Mammary epithelial cell (primary cell): ENCODE measurements at regions not wholly inside any gene's neighbourhood (a gene's known extent, or its start where the extent isn't known, plus 50 kb on each side); places are given as distances from the start of the nearest gene placed in this dataset.

Experiments used
- EZH2 ChIP-seq: IDR thresholded peaks from 2 replicates; pipeline ENCODE4 v1.6.1; 2012; ENCODE audit warnings: low read length, inconsistent platforms, borderline replicate concordance
- TF ChIP-seq, protein P1 (sequence below), 2 donors: IDR thresholded peaks in 1 of 2; conservative IDR thresholded peaks in 1 of 2; 2 replicates each; pipeline ENCODE4 v1.5.1; 2011 to 2012; ENCODE audit warnings: inconsistent platforms in 2 of 2, low read length in 2 of 2, mild to moderate bottlenecking in 2 of 2, control low read depth in 1 of 2, low read depth in 1 of 2; ENCODE audit not compliant: insufficient read depth in 1 of 2; ENCODE audit errors: extremely low read depth in 1 of 2

DNA sequence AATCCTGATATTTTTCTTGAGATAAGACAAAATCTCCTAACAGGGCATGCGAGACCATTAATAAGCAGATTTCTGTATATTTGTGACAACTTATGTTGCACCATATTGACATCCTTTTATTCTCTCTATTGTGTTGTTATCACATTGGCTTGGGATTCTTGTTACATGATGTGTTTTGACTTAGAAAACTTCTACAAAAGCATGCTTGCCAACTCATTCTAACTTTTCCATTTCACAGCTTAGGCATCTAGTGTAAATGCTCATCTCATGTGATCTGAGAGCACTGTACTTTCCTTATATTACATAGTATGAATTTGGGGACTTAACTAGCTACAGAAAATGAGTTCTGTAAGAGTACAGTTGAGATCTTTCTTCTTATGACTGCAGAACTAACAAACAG is 1040.7 kb upstream of the ADGRB3 start:
- TF ChIP-seq, protein P1, sequence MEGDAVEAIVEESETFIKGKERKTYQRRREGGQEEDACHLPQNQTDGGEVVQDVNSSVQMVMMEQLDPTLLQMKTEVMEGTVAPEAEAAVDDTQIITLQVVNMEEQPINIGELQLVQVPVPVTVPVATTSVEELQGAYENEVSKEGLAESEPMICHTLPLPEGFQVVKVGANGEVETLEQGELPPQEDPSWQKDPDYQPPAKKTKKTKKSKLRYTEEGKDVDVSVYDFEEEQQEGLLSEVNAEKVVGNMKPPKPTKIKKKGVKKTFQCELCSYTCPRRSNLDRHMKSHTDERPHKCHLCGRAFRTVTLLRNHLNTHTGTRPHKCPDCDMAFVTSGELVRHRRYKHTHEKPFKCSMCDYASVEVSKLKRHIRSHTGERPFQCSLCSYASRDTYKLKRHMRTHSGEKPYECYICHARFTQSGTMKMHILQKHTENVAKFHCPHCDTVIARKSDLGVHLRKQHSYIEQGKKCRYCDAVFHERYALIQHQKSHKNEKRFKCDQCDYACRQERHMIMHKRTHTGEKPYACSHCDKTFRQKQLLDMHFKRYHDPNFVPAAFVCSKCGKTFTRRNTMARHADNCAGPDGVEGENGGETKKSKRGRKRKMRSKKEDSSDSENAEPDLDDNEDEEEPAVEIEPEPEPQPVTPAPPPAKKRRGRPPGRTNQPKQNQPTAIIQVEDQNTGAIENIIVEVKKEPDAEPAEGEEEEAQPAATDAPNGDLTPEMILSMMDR (conservative IDR thresholded peaks at IDR 0.05 in 1 of 2, IDR thresholded peaks at IDR 0.05 in 1 of 2; ENCODE audit: extremely low read depth in 1 of 2, insufficient read depth in 1 of 2, low read depth in 1 of 2, low read length in 2 of 2) = no peak
- TF ChIP-seq EZH2 = no peak
